Left ventricle myocardium superior (tissue), 1 donor: ENCODE measurements at regions not wholly inside any gene's neighbourhood (a gene's known extent, or its start where the extent isn't known, plus 50 kb on each side); places are given as distances from the start of the nearest gene placed in this dataset.

ENCODE experiments used
- ATAC-seq: fragments of 200-7000 bp; cut with Tn5 transposase; one replicate; pipeline ENCODE4 v1.9.1; 2020; ENCODE audit warnings: mild to moderate bottlenecking, moderate library complexity
- DNase-seq: peaks from one replicate; pipeline ENCODE4 v3.0.0-alpha.2; 2020
- intact Hi-C: fragments of 100-400 bp; cut with micrococcal nuclease; formaldehyde crosslinking; loops from one replicate; pipeline ENCODE4 v1.11.0; 2022
- donor health status: DM: no; HTN: yes; CAD: no; lungs with severe emphysema.

- ATAC-seq (no peak), DNase-seq (no peak)
- intact Hi-C loops = loop anchor here (10.0 kb wide), 2 partner anchors 479 to 509 kb away; no protein-coding TSS in a partner anchor
Observed at GRCh38 chr15:47983533-47983932, 137.3 kb upstream of the SLC24A5 start.

- no peak for DNase-seq
- no peak for ATAC-seq
- intact Hi-C loops = loop anchor here (5.0 to 10.0 kb wide), 4 partner anchors 273 to 788 kb away; no protein-coding TSS in a partner anchor
Observed at GRCh38 chr15:47985568-47985967, 135.2 kb upstream of the SLC24A5 start.

GRCh38 chr15:47987461-47987860 is 133.3 kb upstream of the SLC24A5 start:
- intact Hi-C loops = loop anchor here (5.0 to 10.0 kb wide), 4 partner anchors 275 to 790 kb away; no protein-coding TSS in a partner anchor
- DNase-seq = no peak

GRCh38 chr15:47987908-47988532 is 132.8 kb upstream of the SLC24A5 start:
- no peak for DNase-seq
- peak; percentile 87 for ATAC-seq
- intact Hi-C loops = loop anchor here (5.0 to 10.0 kb wide), 4 partner anchors 276 to 791 kb away; no protein-coding TSS in a partner anchor

More at GRCh38 chr15:47987461-47987860, 133.3 kb upstream of the SLC24A5 start:
- ATAC-seq = no peak

- intact Hi-C loops = loop anchor here (5.0 to 10.0 kb wide), 4 partner anchors 276 to 791 kb away; no protein-coding TSS in a partner anchor
- DNase-seq = no peak
- ATAC-seq = no peak
Observed at GRCh38 chr15:47988564-47988963, 132.2 kb upstream of the SLC24A5 start.

GRCh38 chr15:47990821-47991220 is 130.0 kb upstream of the SLC24A5 start:
- DNase-seq (no peak), ATAC-seq (no peak)
- intact Hi-C loops = no loop called here

- ATAC-seq (no peak), DNase-seq (no peak)
- intact Hi-C loops = no loop called here
Observed at GRCh38 chr15:47991357-47991756, 129.4 kb upstream of the SLC24A5 start.

- DNase-seq (no peak), ATAC-seq (no peak)
- intact Hi-C loops = no loop called here
Observed at GRCh38 chr15:47993051-47993450, 127.7 kb upstream of the SLC24A5 start.

- DNase-seq (no peak), ATAC-seq (no peak)
- intact Hi-C loops = no loop called here
Observed at GRCh38 chr15:47997195-47998080, 123.4 kb upstream of the SLC24A5 start.

- ATAC-seq = no peak
- DNase-seq = no peak
- intact Hi-C loops = no loop called here
Observed at GRCh38 chr15:47998619-47999019, 122.2 kb upstream of the SLC24A5 start.

- no peak for DNase-seq
Observed at GRCh38 chr15:48001393-48002039, 119.3 kb upstream of the SLC24A5 start.

GRCh38 chr15:48002767-48003166 is 118.0 kb upstream of the SLC24A5 start:
- no peak for DNase-seq
- no peak for ATAC-seq
- intact Hi-C loops = no loop called here

More at GRCh38 chr15:48001393-48002039, 119.3 kb upstream of the SLC24A5 start:
- intact Hi-C loops = no loop called here
- no peak for ATAC-seq

GRCh38 chr15:48003441-48003840 is 117.3 kb upstream of the SLC24A5 start:
- ATAC-seq (no peak), DNase-seq (no peak)
- intact Hi-C loops = no loop called here

- DNase-seq = no peak
- ATAC-seq = no peak
- intact Hi-C loops = no loop called here
Observed at GRCh38 chr15:48005077-48005476, 115.7 kb upstream of the SLC24A5 start.

GRCh38 chr15:48006031-48006511 is 114.7 kb upstream of the SLC24A5 start:
- ATAC-seq (peak; percentile 51), DNase-seq (no peak)
- intact Hi-C loops = no loop called here

GRCh38 chr15:48010316-48010715 is 110.5 kb upstream of the SLC24A5 start:
- intact Hi-C loops = no loop called here
- ATAC-seq (no peak), DNase-seq (no peak)

- no peak for DNase-seq
- intact Hi-C loops = no loop called here
Observed at GRCh38 chr15:48012191-48012590, 108.6 kb upstream of the SLC24A5 start.

GRCh38 chr15:48016865-48017264 is 103.9 kb upstream of the SLC24A5 start:
- intact Hi-C loops = no loop called here
- DNase-seq = no peak
- no peak for ATAC-seq

More at GRCh38 chr15:48012191-48012590, 108.6 kb upstream of the SLC24A5 start:
- no peak for ATAC-seq

- ATAC-seq (no peak), DNase-seq (no peak)
- intact Hi-C loops = no loop called here
Observed at GRCh38 chr15:48017747-48018146, 103.0 kb upstream of the SLC24A5 start.
